ENCODE measurements at regions not wholly inside any gene's neighbourhood (a gene's known extent, or its start where the extent isn't known, plus 50 kb on each side); places are given as distances from the start of the nearest gene placed in this dataset.

DNA sequence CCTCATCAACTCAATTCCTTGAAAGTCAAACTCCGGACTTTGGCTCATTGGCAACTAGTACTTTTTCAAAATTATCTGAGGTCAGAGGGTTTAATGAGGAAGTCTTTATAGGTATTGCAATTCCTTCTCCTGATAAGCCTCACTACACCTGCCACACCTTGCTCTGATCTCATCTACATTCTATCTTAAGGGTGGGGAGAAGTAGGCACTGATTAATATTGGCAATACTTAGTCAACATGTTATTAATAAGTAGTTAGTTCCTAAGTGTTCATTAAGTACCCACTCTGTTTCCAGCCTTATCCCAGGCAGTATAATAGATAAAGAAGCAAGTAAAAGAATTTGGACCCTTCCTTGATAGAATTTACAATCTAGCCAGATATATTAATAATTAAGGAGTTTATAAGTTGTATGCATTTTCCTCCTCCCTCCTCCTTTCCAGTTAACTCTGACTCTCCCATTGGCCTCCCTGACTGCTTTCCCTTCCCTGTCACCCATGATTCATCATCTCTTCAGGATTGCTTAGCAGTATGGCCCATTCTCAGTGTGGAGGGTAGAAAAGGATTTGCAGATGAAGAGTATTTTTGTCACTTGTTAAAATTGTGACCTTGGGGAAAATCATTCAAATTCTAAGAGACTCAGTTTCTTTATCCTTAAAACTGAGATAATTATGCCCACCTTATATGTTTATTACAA, 231.0 kb upstream of the ATP2B1 start:
- Histone ChIP-seq H3K4me3 (no peak overlapping the region), H3K4me1 (no peaks in the 10 kb centered on the region), H3K9me3 (no peaks in the 10 kb centered on the region), H3K36me3 (no peaks in the 10 kb centered on the region), H3K27ac (no peak overlapping the region), H3K27me3 (no peaks in the 10 kb centered on the region)
- intact Hi-C loops (cut with DNase I): no loop called here
- DNase-seq (ENCODE audit: extremely low spot score in 2 of 2): no peak
- TF ChIP-seq POLR2AphosphoS5 (IDR thresholded peaks at IDR 0.05; ENCODE audit: insufficient read depth in 1 of 2, low read depth in 1 of 2) (no peak), POLR2A (IDR thresholded peaks at IDR 0.05) (no peak), CTCF (IDR thresholded peaks at IDR 0.05) (no peak)

- Histone ChIP-seq H3K4me1 (no peaks in the 10 kb centered on the region), H3K4me3 (no peak overlapping the region), H3K27ac (no peak overlapping the region), H3K27me3 (no peaks in the 10 kb centered on the region), H3K9me3 (no peaks in the 10 kb centered on the region), H3K36me3 (no peaks in the 10 kb centered on the region)
- intact Hi-C loops (cut with DNase I): no loop called here
- TF ChIP-seq POLR2A (IDR thresholded peaks at IDR 0.05) (no peak), CTCF (IDR thresholded peaks at IDR 0.05) (no peak), POLR2AphosphoS5 (IDR thresholded peaks at IDR 0.05; ENCODE audit: insufficient read depth in 1 of 2, low read depth in 1 of 2) (no peak)
- no peak for DNase-seq (ENCODE audit: extremely low spot score in 2 of 2)
Observed at GRCh38 chr12:89936631-89937030, 228.0 kb upstream of the ATP2B1 start.

GRCh38 chr12:89935850-89936249, 227.2 kb upstream of the ATP2B1 start:
- intact Hi-C loops (cut with DNase I): no loop called here
- no peak for TF ChIP-seq POLR2A (IDR thresholded peaks at IDR 0.05)
- DNase-seq (ENCODE audit: extremely low spot score in 2 of 2): no peak
- Histone ChIP-seq H3K27ac (no peak overlapping the region), H3K27me3 (no peaks in the 10 kb centered on the region), H3K9me3 (no peaks in the 10 kb centered on the region), H3K36me3 (no peaks in the 10 kb centered on the region), H3K4me1 (no peaks in the 10 kb centered on the region), H3K4me3 (no peak overlapping the region)

DNA sequence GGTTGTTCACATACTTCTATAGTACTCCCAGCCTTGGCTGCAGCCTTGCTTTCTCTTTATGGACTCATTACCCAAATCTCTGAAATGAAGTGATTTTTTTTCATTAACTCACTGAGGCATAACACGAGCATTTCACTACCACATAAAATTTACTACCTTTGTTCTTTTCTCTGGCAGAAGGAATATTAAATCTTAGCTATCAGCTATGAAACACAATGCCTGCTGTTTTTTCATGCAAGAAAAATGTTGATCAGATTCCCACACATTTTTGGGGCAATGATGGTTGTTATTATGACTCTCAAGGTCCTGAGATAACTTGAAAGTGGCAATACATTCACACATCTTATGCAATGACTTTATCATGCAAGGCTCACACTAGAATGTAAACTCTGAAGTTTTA, 225.3 kb upstream of the ATP2B1 start:
- DNase-seq (ENCODE audit: extremely low spot score in 2 of 2): no peak
- H3K27me3 ChIP-seq: no peaks in the 10 kb centered on the region
- no peaks in the 10 kb centered on the region for H3K9me3 ChIP-seq
- no peak overlapping the region for H3K4me3 ChIP-seq
- H3K36me3 ChIP-seq: no peaks in the 10 kb centered on the region
- no peak overlapping the region for H3K27ac ChIP-seq
- no peak for TF ChIP-seq CTCF (IDR thresholded peaks at IDR 0.05)
- no peak for TF ChIP-seq POLR2AphosphoS5 (IDR thresholded peaks at IDR 0.05; ENCODE audit: insufficient read depth in 1 of 2, low read depth in 1 of 2)
- no peaks in the 10 kb centered on the region for H3K4me1 ChIP-seq
- intact Hi-C loops (cut with DNase I): no loop called here

GRCh38 chr12:89932954-89933353, 224.3 kb upstream of the ATP2B1 start:
- no peaks in the 10 kb centered on the region for H3K9me3 ChIP-seq
- no peak for TF ChIP-seq CTCF (IDR thresholded peaks at IDR 0.05)
- no peak for TF ChIP-seq POLR2A (IDR thresholded peaks at IDR 0.05)
- intact Hi-C loops (cut with DNase I): no loop called here
- no peaks in the 10 kb centered on the region for H3K36me3 ChIP-seq
- no peak overlapping the region for H3K27ac ChIP-seq
- no peak for DNase-seq (ENCODE audit: extremely low spot score in 2 of 2)
- no peaks in the 10 kb centered on the region for H3K27me3 ChIP-seq
- H3K4me1 ChIP-seq: no peaks in the 10 kb centered on the region
- no peak overlapping the region for H3K4me3 ChIP-seq

Data from vagina (tissue), 2 donors.